Epithelial cell of proximal tubule (primary cell): ENCODE measurements at regions not wholly inside any gene's neighbourhood (a gene's known extent, or its start where the extent isn't known, plus 50 kb on each side); places are given as distances from the start of the nearest gene placed in this dataset.

ENCODE experiments used
- DNase-seq: peaks from one replicate; pipeline ENCODE4 v3.0.0-alpha.2; 2011; ENCODE audit warnings: low read depth
- H3K4me3 ChIP-seq: 2 replicates; pipeline ENCODE4 v1.5.1; 2011; ENCODE audit warnings: low read depth, mild to moderate bottlenecking, low read length
- TF ChIP-seq, protein P1 (sequence below): conservative IDR thresholded peaks from 2 replicates; pipeline ENCODE4 v1.5.1; 2012; ENCODE audit warnings: low read depth, mild to moderate bottlenecking, low read length

- no peak for DNase-seq
- H3K4me3 ChIP-seq = no peak overlapping the region
- TF ChIP-seq, protein P1, sequence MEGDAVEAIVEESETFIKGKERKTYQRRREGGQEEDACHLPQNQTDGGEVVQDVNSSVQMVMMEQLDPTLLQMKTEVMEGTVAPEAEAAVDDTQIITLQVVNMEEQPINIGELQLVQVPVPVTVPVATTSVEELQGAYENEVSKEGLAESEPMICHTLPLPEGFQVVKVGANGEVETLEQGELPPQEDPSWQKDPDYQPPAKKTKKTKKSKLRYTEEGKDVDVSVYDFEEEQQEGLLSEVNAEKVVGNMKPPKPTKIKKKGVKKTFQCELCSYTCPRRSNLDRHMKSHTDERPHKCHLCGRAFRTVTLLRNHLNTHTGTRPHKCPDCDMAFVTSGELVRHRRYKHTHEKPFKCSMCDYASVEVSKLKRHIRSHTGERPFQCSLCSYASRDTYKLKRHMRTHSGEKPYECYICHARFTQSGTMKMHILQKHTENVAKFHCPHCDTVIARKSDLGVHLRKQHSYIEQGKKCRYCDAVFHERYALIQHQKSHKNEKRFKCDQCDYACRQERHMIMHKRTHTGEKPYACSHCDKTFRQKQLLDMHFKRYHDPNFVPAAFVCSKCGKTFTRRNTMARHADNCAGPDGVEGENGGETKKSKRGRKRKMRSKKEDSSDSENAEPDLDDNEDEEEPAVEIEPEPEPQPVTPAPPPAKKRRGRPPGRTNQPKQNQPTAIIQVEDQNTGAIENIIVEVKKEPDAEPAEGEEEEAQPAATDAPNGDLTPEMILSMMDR = no peak
These were observed 91.2 kb downstream of the EDEM1 start for GRCh38 chr3:5278666-5279065.

- no peak for DNase-seq
- H3K4me3 ChIP-seq = no peak overlapping the region
- TF ChIP-seq, protein P1 = no peak
These were observed 95.2 kb downstream of the EDEM1 start for GRCh38 chr3:5282703-5283102.

DNA sequence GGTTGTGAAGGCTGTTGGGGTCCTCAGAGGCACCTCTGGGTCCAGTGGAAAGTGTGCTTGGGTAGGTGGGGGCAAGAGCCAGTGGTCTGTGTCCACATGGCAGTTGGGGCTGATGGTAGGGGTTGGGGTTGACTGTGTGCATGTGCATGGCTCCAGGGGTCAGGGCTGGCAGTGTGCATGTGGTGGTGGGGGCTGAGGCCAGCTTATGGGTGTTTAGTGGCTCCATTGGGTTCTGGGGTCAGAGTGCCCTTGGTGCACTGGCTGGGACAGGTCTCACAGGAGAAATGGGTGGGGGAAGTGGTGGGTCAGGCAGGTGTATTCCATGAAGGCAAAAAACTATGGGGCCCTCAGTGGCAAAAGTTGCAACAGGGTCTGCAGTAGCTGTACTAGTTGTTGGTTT lies 97.9 kb downstream of the EDEM1 start:
- no peak overlapping the region for H3K4me3 ChIP-seq
- DNase-seq = no peak
- TF ChIP-seq, protein P1 = no peak

- TF ChIP-seq, protein P1 = no peak
- no peak for DNase-seq
These were observed 103.4 kb downstream of the EDEM1 start for GRCh38 chr3:5290915-5291314.

DNA sequence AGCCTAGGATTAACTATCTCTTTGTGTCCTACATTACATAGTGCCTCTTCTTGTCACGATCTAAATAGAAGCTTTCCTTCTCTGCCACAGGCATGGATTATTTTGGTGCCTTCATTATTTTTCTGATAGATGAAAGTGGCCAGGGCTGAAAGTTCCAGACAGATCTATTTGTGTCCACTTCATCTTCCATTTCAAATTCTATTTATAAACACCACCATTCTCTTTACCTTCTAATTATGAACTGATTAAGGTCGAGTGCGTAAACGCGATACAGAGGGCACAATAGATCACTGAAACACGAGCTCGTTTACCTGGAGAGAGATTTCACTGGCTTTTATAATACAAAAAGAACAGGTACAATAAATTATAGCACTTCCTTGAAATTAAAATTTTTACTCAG lies 105.0 kb downstream of the EDEM1 start:
- TF ChIP-seq, protein P1 = no peak
- no peak overlapping the region for H3K4me3 ChIP-seq
- no peak for DNase-seq

More at GRCh38 chr3:5290915-5291314, 103.4 kb downstream of the EDEM1 start:
- H3K4me3 ChIP-seq = no peak overlapping the region

DNA sequence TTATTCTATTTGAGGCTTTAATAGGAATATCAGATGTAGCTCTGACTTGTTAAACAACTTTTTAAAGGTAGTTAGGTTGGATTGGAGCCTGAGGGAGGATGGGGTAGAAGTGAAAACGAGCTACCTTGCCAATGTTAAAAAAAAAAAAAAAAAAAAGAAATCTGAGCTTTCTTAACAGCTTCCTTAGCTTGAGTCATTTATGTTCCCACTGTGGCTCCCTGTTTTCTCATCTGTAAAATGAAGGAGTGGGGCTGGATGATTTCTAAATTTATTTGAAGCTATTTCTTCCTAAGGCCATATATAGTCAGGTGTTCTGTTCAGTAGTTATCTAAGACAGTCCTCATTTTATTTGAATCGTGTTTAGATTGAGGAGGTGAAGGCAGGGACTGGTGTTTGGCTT lies 105.7 kb downstream of the EDEM1 start:
- TF ChIP-seq, protein P1 = no peak
- no peak overlapping the region for H3K4me3 ChIP-seq
- no peak for DNase-seq

GRCh38 chr3:5294356-5294755 lies 106.8 kb downstream of the EDEM1 start:
- TF ChIP-seq, protein P1 = no peak
- no peak overlapping the region for H3K4me3 ChIP-seq
- DNase-seq = no peak
